ENCODE measurements at regions not wholly inside any gene's neighbourhood (a gene's known extent, or its start where the extent isn't known, plus 50 kb on each side); places are given as distances from the start of the nearest gene placed in this dataset.

GRCh38 chr4:175469514-175469913, 342.6 kb downstream of the GPM6A start:
- no peak for TF ChIP-seq CTCF (IDR thresholded peaks at IDR 0.05)

GRCh38 chr4:175470131-175470530, 341.9 kb downstream of the GPM6A start:
- TF ChIP-seq CTCF (IDR thresholded peaks at IDR 0.05) = no peak

- TF ChIP-seq CTCF (IDR thresholded peaks at IDR 0.05) = no peak
Measured at GRCh38 chr4:175480404-175480803, 331.7 kb downstream of the GPM6A start.

- no peak for TF ChIP-seq CTCF (IDR thresholded peaks at IDR 0.05)
Measured at GRCh38 chr4:175499735-175500352, 312.2 kb downstream of the GPM6A start.

GRCh38 chr4:175504318-175504717, 307.7 kb downstream of the GPM6A start:
- TF ChIP-seq CTCF (IDR thresholded peaks at IDR 0.05) = no peak

- peak; percentile 24; the same call in 1 of the 2 replicates for TF ChIP-seq CTCF (IDR thresholded peaks at IDR 0.05)
Measured at GRCh38 chr4:175509320-175509719, 302.7 kb downstream of the GPM6A start.

GRCh38 chr4:175511861-175512260, 300.2 kb downstream of the GPM6A start:
- TF ChIP-seq CTCF (IDR thresholded peaks at IDR 0.05) = no peak

GRCh38 chr4:175514174-175514573, 297.9 kb downstream of the GPM6A start:
- TF ChIP-seq CTCF (IDR thresholded peaks at IDR 0.05) = no peak

All from LNCAP (cell line).